Smooth muscle cell (in vitro differentiated cells): ENCODE measurements at regions not wholly inside any gene's neighbourhood (a gene's known extent, or its start where the extent isn't known, plus 50 kb on each side); places are given as distances from the start of the nearest gene placed in this dataset.

ENCODE experiments used
- DNase-seq: peaks from one replicate; lab custom pipeline; 2025; ENCODE audit not compliant: unreplicated experiment; lab: John Stamatoyannopoulos, UW
- H2AFZ ChIP-seq: fragments of 200-600 bp; sonication (generic); 2 replicates; pipeline ENCODE4 v1.6.0; 2016; ENCODE audit warnings: antibody characterized with exemption, low read depth, mild to moderate bottlenecking
- H3F3A ChIP-seq: fragments of 200-600 bp; sonication (generic); 2 replicates; pipeline ENCODE4 v1.6.0; 2017; ENCODE audit warnings: antibody characterized with exemption, low read depth
- H3K27ac ChIP-seq: fragments of 200-600 bp; sonication (generic); 2 replicates; pipeline ENCODE4 v1.5.1; 2016; ENCODE audit warnings: low read depth, mild to moderate bottlenecking
- H3K27me3 ChIP-seq: fragments of 200-600 bp; sonication (generic); 2 replicates; pipeline ENCODE4 v1.6.1; 2016; ENCODE audit warnings: low read depth, mild to moderate bottlenecking
- H3K36me3 ChIP-seq: fragments of 200-600 bp; sonication (generic); 2 replicates; pipeline ENCODE4 v1.5.1; 2016; ENCODE audit warnings: low read depth
- H3K4me1 ChIP-seq: fragments of 200-600 bp; sonication (generic); 2 replicates; pipeline ENCODE4 v1.5.1; 2016; ENCODE audit warnings: low read depth
- H3K4me2 ChIP-seq: fragments of 200-600 bp; sonication (generic); 2 replicates; pipeline ENCODE4 v1.6.0; 2016; ENCODE audit warnings: mild to moderate bottlenecking
- H3K4me3 ChIP-seq: fragments of 200-600 bp; sonication (generic); 2 replicates; pipeline ENCODE4 v1.5.1; 2016; ENCODE audit warnings: mild to moderate bottlenecking
- H3K79me2 ChIP-seq: fragments of 200-600 bp; sonication (generic); 2 replicates; pipeline ENCODE4 v1.6.0; 2016; ENCODE audit warnings: low read depth, mild to moderate bottlenecking
- H3K9ac ChIP-seq: fragments of 200-600 bp; sonication (generic); 2 replicates; pipeline ENCODE4 v1.6.0; 2016; ENCODE audit warnings: low read depth
- H3K9me3 ChIP-seq: fragments of 200-600 bp; sonication (generic); replicated peaks from 2 replicates; pipeline ENCODE4 v1.5.1; 2016; ENCODE audit warnings: low read depth
- H4K20me1 ChIP-seq: fragments of 200-600 bp; sonication (generic); 2 replicates; pipeline ENCODE4 v1.6.0; 2016; ENCODE audit warnings: low read depth
- CTCF ChIP-seq: fragments of 200-600 bp; sonication (generic); IDR thresholded peaks from 2 replicates; pipeline ENCODE4 v1.5.1; 2017; ENCODE audit warnings: borderline replicate concordance, mild to moderate bottlenecking, antibody characterized with exemption; ENCODE audit not compliant: insufficient read depth, poor library complexity, severe bottlenecking
- WGBS: methylation state at CpG from one replicate; pipeline ENCODE4 v1.1.7; 2016; ENCODE audit warnings: low lambda C conversion rate; 5-methylcytosine and 5-hydroxymethylcytosine counted together

GRCh38 chr16:85315866-85316265 is 203.6 kb upstream of the CIBAR2 start:
- WGBS: 94% methylated on average over 14 of the region's 14 CpGs
- Histone ChIP-seq H3K9ac (no peak overlapping the region), H3K4me1 (peaks cover 28% of the 10 kb centered on the region), H3K36me3 (no peaks in the 10 kb centered on the region), H3K27ac (no peak overlapping the region), H2AFZ (no peak overlapping the region), H3F3A (no peaks in the 10 kb centered on the region), H3K9me3 (no peaks in the 10 kb centered on the region), H3K27me3 (no peaks in the 10 kb centered on the region), H3K79me2 (peaks cover 9% of the 10 kb centered on the region), H3K4me2 (no peak overlapping the region), H4K20me1 (peaks cover 91% of the 10 kb centered on the region), H3K4me3 (no peak overlapping the region)
- DNase-seq: no peak
- TF ChIP-seq CTCF: no peak

GRCh38 chr16:85316321-85316919 is 204.1 kb upstream of the CIBAR2 start:
- no peak overlapping the region for H2AFZ ChIP-seq
- H3F3A ChIP-seq: no peaks in the 10 kb centered on the region
- no peak overlapping the region for H3K27ac ChIP-seq
- no peaks in the 10 kb centered on the region for H3K36me3 ChIP-seq
- DNase-seq: no peak
- H3K4me1 ChIP-seq: peaks cover 22% of the 10 kb centered on the region
- no peaks in the 10 kb centered on the region for H3K27me3 ChIP-seq
- peaks cover 91% of the 10 kb centered on the region for H4K20me1 ChIP-seq
- peak; percentile 85 for TF ChIP-seq CTCF
- WGBS: 54% methylated on average over 19 of the region's 19 CpGs
- H3K4me3 ChIP-seq: no peak overlapping the region
- no peak overlapping the region for H3K9ac ChIP-seq
- no peak overlapping the region for H3K4me2 ChIP-seq
- H3K9me3 ChIP-seq: no peaks in the 10 kb centered on the region
- H3K79me2 ChIP-seq: peaks cover 9% of the 10 kb centered on the region

GRCh38 chr16:85316944-85317343 is 204.7 kb upstream of the CIBAR2 start:
- Histone ChIP-seq H4K20me1 (peaks cover 91% of the 10 kb centered on the region), H3F3A (no peaks in the 10 kb centered on the region), H3K27ac (no peak overlapping the region), H3K36me3 (no peaks in the 10 kb centered on the region), H2AFZ (no peak overlapping the region), H3K4me2 (no peak overlapping the region), H3K79me2 (peaks cover 9% of the 10 kb centered on the region), H3K9me3 (no peaks in the 10 kb centered on the region), H3K4me1 (peaks cover 17% of the 10 kb centered on the region), H3K9ac (no peak overlapping the region), H3K27me3 (no peaks in the 10 kb centered on the region), H3K4me3 (no peak overlapping the region)
- no peak for DNase-seq
- TF ChIP-seq CTCF: no peak
- WGBS: 84% methylated on average over 9 of the region's 9 CpGs

- Histone ChIP-seq H2AFZ (no peak overlapping the region), H3K4me2 (no peak overlapping the region), H3K4me1 (peaks cover 10% of the 10 kb centered on the region), H4K20me1 (peaks cover 91% of the 10 kb centered on the region), H3K27me3 (no peaks in the 10 kb centered on the region), H3K36me3 (no peaks in the 10 kb centered on the region), H3F3A (no peaks in the 10 kb centered on the region), H3K9ac (no peak overlapping the region), H3K4me3 (no peak overlapping the region), H3K9me3 (no peaks in the 10 kb centered on the region), H3K27ac (no peak overlapping the region), H3K79me2 (peaks cover 9% of the 10 kb centered on the region)
- 95% methylated on average over 12 of the region's 12 CpGs for WGBS
- no peak for TF ChIP-seq CTCF
- no peak for DNase-seq
These were observed 205.4 kb upstream of the CIBAR2 start for GRCh38 chr16:85317704-85318103.
